ENCODE measurements at regions not wholly inside any gene's neighbourhood (a gene's known extent, or its start where the extent isn't known, plus 50 kb on each side); places are given as distances from the start of the nearest gene placed in this dataset.

DNA sequence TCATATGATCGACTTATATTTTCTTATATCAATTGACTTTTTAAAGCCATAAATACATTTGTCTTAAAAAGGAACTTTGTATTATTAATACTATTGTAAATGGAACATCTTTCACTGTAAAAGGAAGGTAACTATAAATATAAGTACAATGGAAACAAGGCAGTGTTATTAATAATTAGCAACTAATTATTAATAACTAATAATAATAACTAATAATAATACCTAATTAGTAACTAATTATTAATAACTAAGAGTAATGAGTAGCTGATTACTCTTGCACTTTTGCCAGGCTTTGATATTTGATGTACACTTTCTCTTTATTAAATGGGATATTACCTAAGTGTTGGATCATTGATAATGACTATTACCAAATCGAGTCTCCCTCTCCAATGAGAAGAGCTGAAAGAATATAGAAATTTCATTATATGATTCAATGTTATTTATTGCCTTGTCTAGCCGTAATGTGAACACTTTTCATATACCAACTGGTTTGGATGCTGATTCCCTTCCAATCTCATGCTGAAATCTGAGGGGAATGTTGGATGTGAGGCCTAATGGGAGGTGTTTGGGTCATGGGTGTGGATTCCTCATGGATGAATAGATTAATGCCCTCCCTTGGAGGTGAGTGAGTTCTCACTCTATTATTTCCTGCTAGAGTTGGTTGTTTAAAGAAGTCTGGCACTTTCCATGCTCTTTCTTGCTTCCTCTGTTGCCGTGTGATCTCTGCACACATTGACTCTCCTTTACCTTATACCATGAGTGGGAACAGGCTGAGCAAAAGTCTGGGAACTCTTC, 202.1 kb upstream of the ZBTB20 start:
- intact Hi-C loops (cut with DNase I): no loop called here
- Histone ChIP-seq H3K9me3 (no peaks in the 10 kb centered on the region), H3K4me1 (no peaks in the 10 kb centered on the region), H3K36me3 (no peaks in the 10 kb centered on the region), H3K27ac (no peak overlapping the region), H3K27me3 (no peaks in the 10 kb centered on the region), H3K4me3 (no peak overlapping the region)
- WGBS, 2 donors: 78 to 87% methylated on average over 4 of the region's 4 CpGs
- no peak for TF ChIP-seq POLR2A (IDR thresholded peaks at IDR 0.05)
- TF ChIP-seq, protein P1, sequence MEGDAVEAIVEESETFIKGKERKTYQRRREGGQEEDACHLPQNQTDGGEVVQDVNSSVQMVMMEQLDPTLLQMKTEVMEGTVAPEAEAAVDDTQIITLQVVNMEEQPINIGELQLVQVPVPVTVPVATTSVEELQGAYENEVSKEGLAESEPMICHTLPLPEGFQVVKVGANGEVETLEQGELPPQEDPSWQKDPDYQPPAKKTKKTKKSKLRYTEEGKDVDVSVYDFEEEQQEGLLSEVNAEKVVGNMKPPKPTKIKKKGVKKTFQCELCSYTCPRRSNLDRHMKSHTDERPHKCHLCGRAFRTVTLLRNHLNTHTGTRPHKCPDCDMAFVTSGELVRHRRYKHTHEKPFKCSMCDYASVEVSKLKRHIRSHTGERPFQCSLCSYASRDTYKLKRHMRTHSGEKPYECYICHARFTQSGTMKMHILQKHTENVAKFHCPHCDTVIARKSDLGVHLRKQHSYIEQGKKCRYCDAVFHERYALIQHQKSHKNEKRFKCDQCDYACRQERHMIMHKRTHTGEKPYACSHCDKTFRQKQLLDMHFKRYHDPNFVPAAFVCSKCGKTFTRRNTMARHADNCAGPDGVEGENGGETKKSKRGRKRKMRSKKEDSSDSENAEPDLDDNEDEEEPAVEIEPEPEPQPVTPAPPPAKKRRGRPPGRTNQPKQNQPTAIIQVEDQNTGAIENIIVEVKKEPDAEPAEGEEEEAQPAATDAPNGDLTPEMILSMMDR (IDR thresholded peaks at IDR 0.05): no peak
- DNase-seq: no peak

DNA sequence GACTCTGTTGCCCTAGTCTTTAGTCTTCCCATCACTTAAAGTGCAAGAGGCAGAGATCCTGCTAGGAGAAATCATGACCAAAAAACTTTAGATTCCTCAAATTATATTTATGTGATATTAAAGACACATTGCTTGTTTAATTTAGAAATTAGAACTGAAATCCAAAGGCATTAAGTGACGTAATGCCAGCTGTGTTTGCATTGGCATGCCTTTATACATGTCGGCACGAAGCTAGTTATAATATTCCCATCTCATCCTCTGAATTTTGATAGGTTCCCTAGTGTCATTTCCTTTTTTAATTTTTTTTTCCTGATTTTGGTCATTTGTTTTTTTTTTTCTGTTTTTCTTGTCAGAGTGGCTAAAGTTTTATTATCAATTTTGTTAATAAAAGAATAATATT, 203.5 kb upstream of the ZBTB20 start:
- intact Hi-C loops (cut with DNase I): no loop called here
- no peak overlapping the region for H3K27ac ChIP-seq
- no peaks in the 10 kb centered on the region for H3K4me1 ChIP-seq
- H3K36me3 ChIP-seq: no peaks in the 10 kb centered on the region
- no peak overlapping the region for H3K4me3 ChIP-seq
- H3K9me3 ChIP-seq: no peaks in the 10 kb centered on the region
- WGBS, 2 donors: 30 to 34% methylated on average over 3 of the region's 3 CpGs
- TF ChIP-seq, protein P1 (IDR thresholded peaks at IDR 0.05): no peak
- TF ChIP-seq POLR2A (IDR thresholded peaks at IDR 0.05): no peak
- no peak for DNase-seq
- H3K27me3 ChIP-seq: no peaks in the 10 kb centered on the region

DNA sequence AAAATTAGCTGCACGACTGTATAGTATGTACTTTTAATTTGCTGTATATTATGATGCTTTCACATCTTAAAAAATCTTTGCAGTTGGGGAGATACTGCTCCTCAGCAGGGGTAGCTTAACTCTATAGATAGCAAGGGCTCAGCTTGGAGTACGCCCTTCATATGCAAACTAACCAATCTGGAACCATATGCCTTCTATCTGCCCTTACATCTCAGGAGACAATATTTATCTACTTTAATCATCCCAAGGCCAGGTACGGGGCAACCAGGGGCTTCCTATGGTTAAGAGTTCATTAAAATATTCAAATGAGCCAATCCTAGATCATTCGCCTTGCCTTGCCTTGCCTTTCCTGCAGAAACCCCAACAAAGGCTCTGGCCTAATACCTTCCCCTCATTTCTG, 204.1 kb upstream of the ZBTB20 start:
- no peak overlapping the region for H3K27ac ChIP-seq
- no peaks in the 10 kb centered on the region for H3K36me3 ChIP-seq
- TF ChIP-seq, protein P1 (IDR thresholded peaks at IDR 0.05): no peak
- no peak for TF ChIP-seq POLR2A (IDR thresholded peaks at IDR 0.05)
- no peak overlapping the region for H3K4me3 ChIP-seq
- DNase-seq: no peak
- H3K4me1 ChIP-seq: no peaks in the 10 kb centered on the region
- WGBS, 2 donors: 87 to 89% methylated on average over 4 of the region's 4 CpGs
- H3K9me3 ChIP-seq: no peaks in the 10 kb centered on the region
- intact Hi-C loops (cut with DNase I): no loop called here
- H3K27me3 ChIP-seq: no peaks in the 10 kb centered on the region

DNA sequence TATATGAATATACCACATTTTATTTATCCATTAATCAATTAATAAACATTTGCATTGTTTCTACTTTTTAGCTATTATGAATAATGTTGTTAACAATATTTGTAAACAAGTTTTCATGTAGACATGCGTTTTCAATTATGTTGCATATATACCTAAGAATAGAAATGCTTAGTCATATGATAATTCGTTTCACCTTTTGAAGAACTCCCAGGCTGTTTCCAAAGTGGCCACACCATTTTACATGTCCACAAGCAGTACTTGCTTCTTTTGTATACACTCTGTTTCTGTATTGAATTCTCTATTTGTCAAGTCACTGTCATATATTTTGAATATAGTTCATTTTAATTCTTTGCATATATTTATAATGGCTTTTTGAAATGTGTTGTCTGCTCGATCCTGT, 206.9 kb upstream of the ZBTB20 start:
- H3K9me3 ChIP-seq: no peaks in the 10 kb centered on the region
- no peaks in the 10 kb centered on the region for H3K4me1 ChIP-seq
- no peaks in the 10 kb centered on the region for H3K27me3 ChIP-seq
- TF ChIP-seq, protein P1 (IDR thresholded peaks at IDR 0.05): no peak
- no peak for TF ChIP-seq POLR2A (IDR thresholded peaks at IDR 0.05)
- no peak for DNase-seq
- H3K4me3 ChIP-seq: no peak overlapping the region
- 65 to 78% methylated on average over 3 of the region's 3 CpGs for WGBS, 2 donors
- no peak overlapping the region for H3K27ac ChIP-seq
- no peaks in the 10 kb centered on the region for H3K36me3 ChIP-seq
- intact Hi-C loops (cut with DNase I): no loop called here

DNA sequence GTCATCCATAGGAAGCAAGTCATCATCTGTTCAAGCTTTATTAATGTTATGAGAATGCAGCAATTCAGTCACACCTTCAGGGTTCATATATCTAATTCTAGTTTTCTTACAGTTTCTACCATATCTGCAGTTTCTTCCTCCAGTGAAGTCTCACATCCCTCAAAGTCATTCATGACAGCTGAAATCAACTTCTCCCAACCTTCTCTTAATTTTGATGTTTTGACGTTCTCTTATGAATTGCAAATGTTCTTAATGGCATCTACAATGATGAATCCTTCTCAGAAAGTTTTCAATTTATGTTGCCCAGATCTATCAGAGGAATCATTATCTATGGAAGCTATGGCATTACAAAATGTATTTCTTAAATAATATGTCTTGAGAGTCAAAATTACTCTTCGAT, 210.4 kb upstream of the ZBTB20 start:
- no peak for DNase-seq
- no peaks in the 10 kb centered on the region for H3K4me1 ChIP-seq
- H3K9me3 ChIP-seq: no peaks in the 10 kb centered on the region
- no peak overlapping the region for H3K4me3 ChIP-seq
- intact Hi-C loops (cut with DNase I): no loop called here
- 92 to 96% methylated on average over 2 of the region's 2 CpGs for WGBS, 2 donors
- H3K36me3 ChIP-seq: no peaks in the 10 kb centered on the region
- no peak for TF ChIP-seq POLR2A (IDR thresholded peaks at IDR 0.05)
- TF ChIP-seq, protein P1 (IDR thresholded peaks at IDR 0.05): no peak
- no peaks in the 10 kb centered on the region for H3K27me3 ChIP-seq
- H3K27ac ChIP-seq: no peak overlapping the region

All from esophagus squamous epithelium (tissue), 5 donors.